Astrocyte (in vitro differentiated cells and primary cell): ENCODE measurements at regions not wholly inside any gene's neighbourhood (a gene's known extent, or its start where the extent isn't known, plus 50 kb on each side); places are given as distances from the start of the nearest gene placed in this dataset.
"Not testable (repeated sequence)": the region's sequence is repeated elsewhere in the genome, so short reads cannot be mapped to it uniquely, and the experiment has no call there.

ENCODE experiments used
- DNase-seq: peaks from one replicate; pipeline ENCODE4 v3.0.0-alpha.2; 2010; ENCODE audit warnings: low read depth
- FAIRE-seq: peaks from 2 replicates; lab custom pipeline; 2011; peaks lifted over from hg19 to GRCh38; lab: Jason Lieb, UNC
- H2AFZ ChIP-seq: 2 replicates; pipeline ENCODE4 v1.6.0; 2012; ENCODE audit warnings: low read depth, low read length, inconsistent platforms
- H3K27ac ChIP-seq: 2 replicates; pipeline ENCODE4 v1.5.1; 2011; ENCODE audit warnings: low read depth, low read length, inconsistent platforms
- H3K27me3 ChIP-seq: 2 replicates; pipeline ENCODE4 v1.6.0; 2011; ENCODE audit warnings: low read length, inconsistent platforms; ENCODE audit not compliant: insufficient read depth
- H3K36me3 ChIP-seq: 2 replicates; pipeline ENCODE4 v1.5.1; 2011; ENCODE audit warnings: low read length, inconsistent platforms; ENCODE audit not compliant: insufficient read depth
- H3K4me1 ChIP-seq: 2 replicates; pipeline ENCODE4 v1.5.1; 2011; ENCODE audit warnings: low read length, inconsistent platforms; ENCODE audit not compliant: insufficient read depth
- H3K4me2 ChIP-seq: 2 replicates; pipeline ENCODE4 v1.6.0; 2012; ENCODE audit warnings: low read length, inconsistent platforms
- H3K4me3 ChIP-seq: 2 replicates; pipeline ENCODE4 v1.5.1; 2011; ENCODE audit warnings: low read depth, mild to moderate bottlenecking, low read length, inconsistent platforms; ENCODE audit not compliant: insufficient read depth
- H3K79me2 ChIP-seq: 2 replicates; pipeline ENCODE4 v1.6.0; 2012; ENCODE audit warnings: mild to moderate bottlenecking, low read length, inconsistent platforms; ENCODE audit not compliant: insufficient read depth
- H3K9ac ChIP-seq: 2 replicates; pipeline ENCODE4 v1.6.0; 2012; ENCODE audit warnings: mild to moderate bottlenecking, low read length, inconsistent platforms
- H3K9me3 ChIP-seq: 2 replicates; pipeline ENCODE4 v1.5.1; 2012; ENCODE audit warnings: low read depth, mild to moderate bottlenecking, low read length, inconsistent platforms; ENCODE audit not compliant: insufficient read depth
- H4K20me1 ChIP-seq: 2 replicates; pipeline ENCODE4 v1.6.0; 2012; ENCODE audit warnings: low read length, inconsistent platforms; ENCODE audit not compliant: insufficient read depth
- H3K27ac Mint-ChIP-seq: one replicate; pipeline ENCODE4 v1.8.0; 2021; ENCODE audit warnings: mild to moderate bottlenecking, mixed read lengths; ENCODE audit not compliant: unreplicated experiment
- H3K27me3 Mint-ChIP-seq: one replicate; pipeline ENCODE4 v1.8.0; 2021; ENCODE audit warnings: low read depth, mixed read lengths; ENCODE audit not compliant: unreplicated experiment
- H3K36me3 Mint-ChIP-seq: one replicate; pipeline ENCODE4 v1.8.0; 2021; ENCODE audit warnings: low read depth, mixed read lengths; ENCODE audit not compliant: unreplicated experiment
- H3K4me1 Mint-ChIP-seq: one replicate; pipeline ENCODE4 v1.8.0; 2021; ENCODE audit warnings: low read depth, mixed read lengths; ENCODE audit not compliant: unreplicated experiment
- H3K4me3 Mint-ChIP-seq: one replicate; pipeline ENCODE4 v1.8.0; 2021; ENCODE audit warnings: mild to moderate bottlenecking, moderate library complexity, mixed read lengths; ENCODE audit not compliant: unreplicated experiment
- H3K9me3 Mint-ChIP-seq: one replicate; pipeline ENCODE4 v1.8.0; 2021; ENCODE audit warnings: mild to moderate bottlenecking, mixed read lengths; ENCODE audit not compliant: unreplicated experiment
- CTCF ChIP-seq: IDR thresholded peaks from 2 replicates; pipeline ENCODE4 v1.5.1; 2011; ENCODE audit warnings: low read depth, mild to moderate bottlenecking, inconsistent platforms, low read length, moderate library complexity; ENCODE audit not compliant: insufficient read depth
- EZH2 ChIP-seq: IDR thresholded peaks from 2 replicates; pipeline ENCODE4 v1.6.1; 2012; ENCODE audit warnings: mild to moderate bottlenecking, low read length, inconsistent platforms; ENCODE audit not compliant: insufficient read depth

- Histone ChIP-seq H3K4me1 (no peaks in the 10 kb centered on the region), H3K9ac (no peak overlapping the region), H4K20me1 (no peaks in the 10 kb centered on the region), H3K79me2 (no peaks in the 10 kb centered on the region), H3K4me2 (no peak overlapping the region), H2AFZ (peak overlapping the region; percentile 78), H3K9me3 (no peaks in the 10 kb centered on the region), H3K4me3 (no peak overlapping the region), H3K27ac (no peak overlapping the region), H3K36me3 (no peaks in the 10 kb centered on the region), H3K27me3 (no peaks in the 10 kb centered on the region)
- Mint-ChIP-seq H3K36me3 (peaks cover 2% of the 10 kb centered on the region), H3K4me1 (no peaks in the 10 kb centered on the region), H3K27ac (no peak overlapping the region), H3K27me3 (no peaks in the 10 kb centered on the region), H3K9me3 (no peaks in the 10 kb centered on the region), H3K4me3 (no peak overlapping the region)
- no peak for FAIRE-seq
- DNase-seq = no peak
- no peak for TF ChIP-seq CTCF
- no peak for TF ChIP-seq EZH2
These were observed 237.5 kb upstream of the IRAK1BP1 start for GRCh38 chr6:78629836-78630235.

- H3K36me3 ChIP-seq = no peaks in the 10 kb centered on the region
- no peaks in the 10 kb centered on the region for H3K27me3 ChIP-seq
- H3K27ac ChIP-seq = no peak overlapping the region
- no peaks in the 10 kb centered on the region for H3K9me3 ChIP-seq
- H3K4me2 ChIP-seq = no peak overlapping the region
- H3K4me3 ChIP-seq = no peak overlapping the region
- no peaks in the 10 kb centered on the region for H3K4me1 ChIP-seq
- no peaks in the 10 kb centered on the region for H3K27me3 Mint-ChIP-seq
- H4K20me1 ChIP-seq = no peaks in the 10 kb centered on the region
- no peak for TF ChIP-seq EZH2
- no peak for TF ChIP-seq CTCF
- no peak overlapping the region for H2AFZ ChIP-seq
- peaks cover 2% of the 10 kb centered on the region for H3K36me3 Mint-ChIP-seq
- no peak overlapping the region for H3K27ac Mint-ChIP-seq
- no peak overlapping the region for H3K9ac ChIP-seq
- no peak overlapping the region for H3K4me3 Mint-ChIP-seq
- FAIRE-seq = no peak
- no peaks in the 10 kb centered on the region for H3K4me1 Mint-ChIP-seq
- no peak for DNase-seq
- no peaks in the 10 kb centered on the region for H3K79me2 ChIP-seq
- H3K9me3 Mint-ChIP-seq = no peaks in the 10 kb centered on the region
These were observed 235.4 kb upstream of the IRAK1BP1 start for GRCh38 chr6:78631976-78632375.

GRCh38 chr6:78639111-78640110, 227.9 kb upstream of the IRAK1BP1 start:
- H3K9me3 Mint-ChIP-seq = peaks cover 3% of the 10 kb centered on the region
- Histone ChIP-seq H3K9ac (no peak overlapping the region), H3K4me1 (no peaks in the 10 kb centered on the region), H3K27ac (no peak overlapping the region), H2AFZ (no peak overlapping the region), H4K20me1 (no peaks in the 10 kb centered on the region), H3K4me2 (no peak overlapping the region), H3K27me3 (no peaks in the 10 kb centered on the region), H3K79me2 (no peaks in the 10 kb centered on the region), H3K36me3 (no peaks in the 10 kb centered on the region), H3K4me3 (no peak overlapping the region), H3K9me3 (no peaks in the 10 kb centered on the region)
- DNase-seq = no peak
- H3K27ac Mint-ChIP-seq = no peak overlapping the region
- H3K36me3 Mint-ChIP-seq = no peaks in the 10 kb centered on the region
- H3K4me3 Mint-ChIP-seq = no peak overlapping the region
- no peaks in the 10 kb centered on the region for H3K4me1 Mint-ChIP-seq
- no peak for FAIRE-seq
- TF ChIP-seq EZH2 (no peak), CTCF (no peak)
- no peaks in the 10 kb centered on the region for H3K27me3 Mint-ChIP-seq

GRCh38 chr6:78643976-78644375, 223.4 kb upstream of the IRAK1BP1 start:
- not testable (repeated sequence) for H3K4me3 Mint-ChIP-seq, H3K27me3 ChIP-seq, H3K9me3 ChIP-seq, H3K79me2 ChIP-seq, H3K4me1 ChIP-seq, DNase-seq, H3K27me3 Mint-ChIP-seq, H3K9me3 Mint-ChIP-seq, H3K36me3 ChIP-seq, H3K9ac ChIP-seq, H3K27ac Mint-ChIP-seq, H2AFZ ChIP-seq, H3K36me3 Mint-ChIP-seq, H4K20me1 ChIP-seq, H3K4me1 Mint-ChIP-seq, H3K4me3 ChIP-seq, H3K4me2 ChIP-seq, H3K27ac ChIP-seq, FAIRE-seq
